Upper lobe of left lung (tissue), 4 donors: ENCODE measurements at regions not wholly inside any gene's neighbourhood (a gene's known extent, or its start where the extent isn't known, plus 50 kb on each side); places are given as distances from the start of the nearest gene placed in this dataset.

Experiments used
- CTCF ChIP-seq, 6 experiments: fragments of 450-650 bp in 4 of 6; fragments of 200-600 bp in 2 of 6; sonication (generic) in 2 of 6; IDR thresholded peaks; one replicate each; pipeline ENCODE4 v1.5.1; 2016 to 2019; ENCODE audit warnings: antibody characterized with exemption in 6 of 6
- POLR2A ChIP-seq, 4 donors: fragments of 450-650 bp; IDR thresholded peaks; one replicate each; pipeline ENCODE4 v1.5.1; 2016 to 2017; ENCODE audit warnings: antibody characterized with exemption in 4 of 4, mild to moderate bottlenecking in 2 of 4

DNA sequence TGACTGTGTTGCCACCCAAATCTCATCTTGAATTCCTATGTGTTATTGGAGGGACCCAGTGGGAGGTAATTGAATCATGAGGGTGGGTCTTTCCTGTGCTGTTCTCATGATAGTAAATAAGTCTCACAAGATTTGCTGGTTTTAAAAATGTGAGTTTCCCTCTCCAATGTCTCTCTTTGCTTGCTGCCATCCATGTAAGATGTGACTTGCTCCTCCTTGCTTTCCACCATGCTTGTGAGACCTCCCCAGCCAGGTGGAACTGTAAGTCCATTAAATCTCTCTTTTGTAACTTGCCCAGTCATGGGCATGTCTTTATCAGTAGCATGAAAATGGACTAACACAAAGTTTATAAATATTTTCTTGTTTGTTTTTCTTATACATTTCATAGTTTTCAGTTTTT is 990.5 kb upstream of the CITED2 start:
- TF ChIP-seq CTCF (IDR thresholded peaks at IDR 0.05) (no peak), POLR2A (IDR thresholded peaks at IDR 0.05) (no peak)
